GM23248 (cell line): ENCODE measurements at regions not wholly inside any gene's neighbourhood (a gene's known extent, or its start where the extent isn't known, plus 50 kb on each side); places are given as distances from the start of the nearest gene placed in this dataset.

Experiments used
- DNase-seq: peaks from one replicate; pipeline ENCODE4 v3.0.0-alpha.2; 2015
- H2AFZ ChIP-seq: fragments of 200-600 bp; sonication (generic); 2 replicates; pipeline ENCODE4 v1.6.1; 2016; ENCODE audit warnings: antibody characterized with exemption
- H3F3A ChIP-seq: fragments of 200-600 bp; sonication (generic); 2 replicates; pipeline ENCODE4 v1.6.1; 2016; ENCODE audit warnings: mild to moderate bottlenecking, antibody characterized with exemption, mixed run types; ENCODE audit not compliant: insufficient read depth
- H3K27ac ChIP-seq: fragments of 200-600 bp; sonication (generic); 2 replicates; pipeline ENCODE4 v1.5.1; 2016; ENCODE audit warnings: mild to moderate bottlenecking
- H3K27me3 ChIP-seq: fragments of 200-600 bp; sonication (generic); replicated peaks from 2 replicates; pipeline ENCODE4 v1.6.1; 2016; ENCODE audit warnings: mild to moderate bottlenecking; ENCODE audit not compliant: insufficient read depth
- H3K36me3 ChIP-seq: fragments of 200-600 bp; sonication (generic); 2 replicates; pipeline ENCODE4 v1.6.1; 2016; ENCODE audit warnings: low read depth, mild to moderate bottlenecking
- H3K4me1 ChIP-seq: fragments of 200-600 bp; sonication (generic); 2 replicates; pipeline ENCODE4 v1.6.1; 2016; ENCODE audit warnings: mild to moderate bottlenecking; ENCODE audit not compliant: insufficient read depth
- H3K4me2 ChIP-seq: fragments of 200-600 bp; sonication (generic); one replicate; pipeline ENCODE4 v1.6.1; 2016; ENCODE audit warnings: mild to moderate bottlenecking; ENCODE audit not compliant: unreplicated experiment
- H3K4me3 ChIP-seq: fragments of 200-600 bp; sonication (generic); 2 replicates; pipeline ENCODE4 v1.5.1; 2016; ENCODE audit warnings: mild to moderate bottlenecking
- H3K79me2 ChIP-seq: fragments of 200-600 bp; sonication (generic); 2 replicates; pipeline ENCODE4 v1.6.1; 2016; ENCODE audit warnings: mild to moderate bottlenecking; ENCODE audit not compliant: insufficient read depth
- H3K9ac ChIP-seq: fragments of 200-600 bp; sonication (generic); 2 replicates; pipeline ENCODE4 v1.6.1; 2016; ENCODE audit warnings: mild to moderate bottlenecking
- H3K9me2 ChIP-seq: fragments of 200-600 bp; sonication (generic); 2 replicates; pipeline ENCODE4 v1.6.1; 2016; ENCODE audit warnings: mixed run types, mild to moderate bottlenecking, moderate library complexity; ENCODE audit not compliant: insufficient read depth
- H3K9me3 ChIP-seq: fragments of 200-600 bp; sonication (generic); one replicate; pipeline ENCODE4 v1.6.1; 2017; ENCODE audit warnings: low read depth
- H4K20me1 ChIP-seq: fragments of 200-600 bp; sonication (generic); 2 replicates; pipeline ENCODE4 v1.6.0; 2016; ENCODE audit not compliant: insufficient read depth
- EZH2 ChIP-seq: fragments of 200-600 bp; sonication (generic); IDR thresholded peaks from 2 replicates; pipeline ENCODE4 v1.6.1; 2018; ENCODE audit warnings: antibody characterized with exemption, mild to moderate bottlenecking; ENCODE audit not compliant: insufficient read depth, poor library complexity, severe bottlenecking
- EZH2phosphoT487 ChIP-seq: fragments of 200-600 bp; sonication (generic); IDR thresholded peaks from 2 replicates; pipeline ENCODE4 v1.6.1; 2018; ENCODE audit warnings: antibody characterized with exemption, moderate library complexity, mild to moderate bottlenecking, low read depth; ENCODE audit not compliant: insufficient read depth
- WGBS, 2 experiments: methylation state at CpG; one replicate each; pipeline ENCODE4 v1.1.6; 2015 to 2017; ENCODE audit warnings: low lambda C conversion rate in 2 of 2, low coverage in 1 of 2; ENCODE audit errors: missing lambda C conversion rate in 2 of 2; 5-methylcytosine and 5-hydroxymethylcytosine counted together
- in situ Hi-C: fragments of 300-500 bp; cut with MboI; formaldehyde crosslinking; loops from 2 replicates; pipeline ENCODE4 v1.15.0; 2020

DNA sequence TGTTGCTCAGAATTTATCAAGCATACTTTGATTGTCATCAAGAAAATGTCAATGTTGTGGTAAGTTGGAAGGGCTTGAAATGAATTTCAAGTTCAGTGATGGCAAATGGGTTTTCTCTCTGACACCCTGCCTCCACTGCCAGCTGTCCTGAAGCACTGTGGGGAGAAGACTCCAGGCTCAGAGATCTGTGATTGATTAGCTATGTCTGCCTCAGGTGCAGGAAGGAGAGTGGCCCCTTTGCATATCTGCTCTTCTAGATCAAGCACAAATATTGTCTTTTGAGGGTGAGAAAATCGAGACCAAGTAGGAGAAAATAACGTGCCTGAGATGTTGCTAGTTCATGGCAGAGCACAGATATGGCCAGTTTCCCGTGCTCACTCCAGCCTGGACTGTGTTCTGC lies 178.8 kb upstream of the GLI2 start:
- WGBS, 2 experiments, result 60 to 69% methylated on average over 3 of the region's 3 CpGs
- in situ Hi-C loops, result no loop called here
- Histone ChIP-seq H3K9me3 (no peaks in the 10 kb centered on the region), H2AFZ (no peak overlapping the region), H3K4me3 (no peak overlapping the region), H3K9ac (no peak overlapping the region), H3K36me3 (no peaks in the 10 kb centered on the region), H3K4me2 (no peak overlapping the region), H3K27me3 (no peaks in the 10 kb centered on the region), H3F3A (peaks cover 28% of the 10 kb centered on the region), H3K4me1 (peaks cover 27% of the 10 kb centered on the region), H3K79me2 (no peaks in the 10 kb centered on the region), H3K9me2 (no peaks in the 10 kb centered on the region), H4K20me1 (no peaks in the 10 kb centered on the region), H3K27ac (no peak overlapping the region)
- TF ChIP-seq EZH2phosphoT487 (no peak), EZH2 (no peak)
- DNase-seq, result no peak

DNA sequence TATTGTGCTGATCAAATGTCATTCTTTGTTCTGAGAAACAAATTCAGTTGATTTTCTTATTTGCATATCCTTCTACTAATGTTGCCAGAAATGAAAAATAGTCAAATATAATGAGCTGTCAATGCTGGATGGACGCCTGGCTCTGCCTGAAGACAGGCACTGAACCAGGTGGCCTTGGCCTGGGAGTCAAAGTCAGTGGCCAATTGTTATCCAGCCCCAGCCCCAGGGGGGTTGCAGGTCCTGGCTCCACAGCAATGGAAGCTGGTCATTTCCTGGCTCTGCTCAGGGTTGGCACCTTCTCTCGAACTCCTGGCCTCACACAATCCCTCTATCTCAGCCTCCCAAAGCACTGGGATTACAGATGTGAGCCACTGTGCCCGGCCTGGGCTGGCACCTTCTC lies 176.8 kb upstream of the GLI2 start:
- in situ Hi-C loops, result no loop called here

DNA sequence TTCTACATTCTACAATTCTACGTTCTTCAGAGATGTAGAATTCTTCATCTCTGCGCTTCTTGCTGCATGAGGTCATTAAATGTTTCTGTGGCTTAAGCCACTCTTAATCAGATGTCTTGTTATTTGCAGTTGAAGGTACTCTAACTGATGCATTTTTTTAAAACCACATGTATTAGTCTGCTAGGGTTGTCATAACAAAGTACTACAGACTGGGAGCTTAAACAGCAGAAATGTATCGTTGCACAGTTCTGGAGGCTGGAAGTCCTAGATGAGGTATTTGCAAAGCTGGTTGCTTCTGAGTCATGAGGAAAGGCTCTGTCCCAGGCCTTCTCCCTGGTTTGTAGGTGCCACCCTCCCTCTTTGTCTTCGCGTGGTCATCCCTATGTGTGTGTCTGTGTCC lies 176.3 kb upstream of the GLI2 start:
- no peaks in the 10 kb centered on the region for H3K79me2 ChIP-seq
- peak overlapping the region; percentile 67 for H3K9ac ChIP-seq
- peak overlapping the region; percentile 70 for H3K4me2 ChIP-seq
- no peaks in the 10 kb centered on the region for H3K27me3 ChIP-seq
- H3K27ac ChIP-seq, result peak overlapping the region; percentile 92
- H3K9me3 ChIP-seq, result no peaks in the 10 kb centered on the region
- TF ChIP-seq EZH2 (no peak), EZH2phosphoT487 (no peak)
- H3K36me3 ChIP-seq, result no peaks in the 10 kb centered on the region
- peaks cover 27% of the 10 kb centered on the region for H3K4me1 ChIP-seq
- no peaks in the 10 kb centered on the region for H4K20me1 ChIP-seq
- WGBS, 2 experiments, result 33 to 39% methylated on average over 5 of the region's 5 CpGs
- 0 out of 2 replicates have a peak overlapping the region, but pooled peaks have one; percentile 26 for H2AFZ ChIP-seq
- DNase-seq, result peak; percentile 98
- H3K9me2 ChIP-seq, result no peaks in the 10 kb centered on the region
- peaks cover 28% of the 10 kb centered on the region for H3F3A ChIP-seq
- 0 out of 2 replicates have a peak overlapping the region, but pooled peaks have one; percentile 29 for H3K4me3 ChIP-seq
- in situ Hi-C loops, result no loop called here

More for the DNA sequence above, 176.8 kb upstream of the GLI2 start:
- peak overlapping the region; percentile 48 for H3K9ac ChIP-seq
- peak overlapping the region; percentile 92 for H3K27ac ChIP-seq
- H3K36me3 ChIP-seq, result no peaks in the 10 kb centered on the region
- no peaks in the 10 kb centered on the region for H3K9me2 ChIP-seq
- WGBS, 2 experiments, result 40 to 46% methylated on average over 3 of the region's 3 CpGs
- no peaks in the 10 kb centered on the region for H3K27me3 ChIP-seq
- no peaks in the 10 kb centered on the region for H4K20me1 ChIP-seq
- 0 out of 2 replicates have a peak overlapping the region, but pooled peaks have one; percentile 26 for H2AFZ ChIP-seq
- H3K9me3 ChIP-seq, result no peaks in the 10 kb centered on the region
- H3K4me2 ChIP-seq, result peak overlapping the region; percentile 70
- H3K4me1 ChIP-seq, result peaks cover 27% of the 10 kb centered on the region
- peak overlapping the region; percentile 29; the same call in 1 of the 2 replicates for H3K4me3 ChIP-seq
- H3K79me2 ChIP-seq, result no peaks in the 10 kb centered on the region
- H3F3A ChIP-seq, result peaks cover 28% of the 10 kb centered on the region
- TF ChIP-seq EZH2phosphoT487 (no peak), EZH2 (no peak)
- peak; percentile 31 for DNase-seq

DNA sequence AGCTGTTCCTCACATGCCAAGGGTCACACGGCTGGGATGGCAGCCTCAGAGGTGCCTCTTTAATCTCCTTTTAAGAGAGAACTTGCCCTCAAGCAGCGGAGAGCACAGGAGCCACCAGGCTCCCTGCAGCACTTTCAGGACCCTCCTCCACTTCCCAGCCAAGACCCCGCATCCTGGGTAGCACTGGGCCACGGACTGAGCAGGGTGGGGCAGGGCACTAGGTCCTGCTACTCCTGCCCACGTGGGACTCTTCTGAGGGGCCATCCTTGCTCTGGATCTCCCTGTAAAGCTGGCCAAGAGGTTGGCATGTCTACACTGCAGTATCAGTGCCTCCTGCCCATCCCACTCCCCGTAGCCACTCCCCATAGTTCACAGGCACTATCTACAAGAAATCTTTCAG lies 175.3 kb upstream of the GLI2 start:
- in situ Hi-C loops, result no loop called here
- Histone ChIP-seq H3K9ac (peak overlapping the region; percentile 67), H4K20me1 (no peaks in the 10 kb centered on the region), H3F3A (peaks cover 28% of the 10 kb centered on the region), H3K79me2 (no peaks in the 10 kb centered on the region), H3K9me3 (no peaks in the 10 kb centered on the region), H3K27me3 (no peaks in the 10 kb centered on the region), H3K27ac (peak overlapping the region; percentile 92), H3K36me3 (no peaks in the 10 kb centered on the region), H2AFZ (no peak overlapping the region), H3K4me1 (peaks cover 27% of the 10 kb centered on the region), H3K4me3 (no peak overlapping the region), H3K4me2 (peak overlapping the region; percentile 46), H3K9me2 (no peaks in the 10 kb centered on the region)
- no peak for DNase-seq
- TF ChIP-seq EZH2phosphoT487, result no peak
- WGBS, 2 experiments, result 73 to 76% methylated on average over 6 of the region's 6 CpGs

DNA sequence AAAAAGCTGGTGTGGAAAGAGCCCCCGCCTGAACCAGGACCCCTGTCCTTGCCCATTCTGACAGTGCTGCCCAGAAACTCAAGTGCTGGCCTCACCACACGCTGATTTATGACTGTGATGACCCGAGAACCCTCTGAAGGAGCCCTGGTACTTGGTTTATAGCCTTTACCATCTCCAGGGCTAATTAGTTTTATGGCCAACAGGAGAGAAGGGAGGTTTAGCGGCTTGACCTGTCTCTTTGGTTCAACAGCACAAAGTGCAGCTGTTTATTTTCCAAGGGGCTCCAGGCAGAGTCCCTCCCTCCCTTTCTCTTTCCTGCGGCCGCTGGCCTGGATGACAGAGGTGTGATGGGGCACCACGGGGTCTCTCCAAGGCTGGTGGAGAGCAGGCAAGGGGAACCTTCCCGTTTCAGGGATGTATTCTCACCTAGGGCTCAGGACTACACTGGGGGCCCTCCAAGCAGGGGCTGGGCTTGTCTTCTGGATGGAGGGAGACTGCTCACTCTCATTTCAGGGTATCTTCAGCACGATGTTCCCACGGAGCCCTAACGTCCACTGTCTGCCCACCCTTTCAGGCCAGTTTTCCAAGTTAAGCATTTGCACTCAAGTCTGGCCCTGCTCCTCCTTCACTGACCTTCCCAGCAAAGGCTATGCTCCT lies 174.2 kb upstream of the GLI2 start:
- in situ Hi-C loops, result no loop called here
- TF ChIP-seq EZH2phosphoT487, result no peak
- no peak for TF ChIP-seq EZH2
- H3K27ac ChIP-seq, result no peak overlapping the region
- DNase-seq, result no peak
- H2AFZ ChIP-seq, result no peak overlapping the region
- H3K36me3 ChIP-seq, result no peaks in the 10 kb centered on the region
- no peak overlapping the region for H3K9ac ChIP-seq
- H3K4me3 ChIP-seq, result no peak overlapping the region
- no peaks in the 10 kb centered on the region for H3K79me2 ChIP-seq
- no peaks in the 10 kb centered on the region for H4K20me1 ChIP-seq
- peaks cover 27% of the 10 kb centered on the region for H3K4me1 ChIP-seq
- H3K9me2 ChIP-seq, result no peaks in the 10 kb centered on the region
- H3K27me3 ChIP-seq, result no peaks in the 10 kb centered on the region
- 79 to 80% methylated on average over 11 of the region's 11 CpGs for WGBS, 2 experiments
- no peak overlapping the region for H3K4me2 ChIP-seq
- H3F3A ChIP-seq, result peaks cover 28% of the 10 kb centered on the region
- no peaks in the 10 kb centered on the region for H3K9me3 ChIP-seq
